ENCODE measurements at regions not wholly inside any gene's neighbourhood (a gene's known extent, or its start where the extent isn't known, plus 50 kb on each side); places are given as distances from the start of the nearest gene placed in this dataset.

GRCh38 chr20:52439375-52439774 is 247.8 kb upstream of the ZFP64 start:
- 100% methylated on average over 2 of the region's 4 CpGs; no CpG with 5 or more reads in 1 of the 2 experiments for WGBS, 2 experiments (ENCODE audit: extremely low coverage in 2 of 2, insufficient read length in 1 of 2)
- Histone ChIP-seq H4K8ac (ENCODE audit: low read depth in 2 of 2, low read length in 2 of 2) (no peak overlapping the region), H3K79me1 (ENCODE audit: low read depth in 1 of 2, low read length in 2 of 2) (no peaks in the 10 kb centered on the region), H3K27ac (ENCODE audit: insufficient read depth, low read length) (no peak overlapping the region), H4K91ac (ENCODE audit: insufficient read depth, low read depth, low read length) (no peak overlapping the region), H2AK5ac (ENCODE audit: low read depth, low read length) (no peak overlapping the region), H3K4ac (ENCODE audit: low read depth, low read length) (no peak overlapping the region), H3K14ac (replicated peaks; ENCODE audit: low read depth, low read length) (no peak overlapping the region), H2BK120ac (ENCODE audit: low read depth, low read length) (no peak overlapping the region), H3K4me3 (ENCODE audit: insufficient read depth, low read depth, low read length) (no peak overlapping the region), H2AFZ (replicated peaks; ENCODE audit: low read length, poor library complexity) (no peak overlapping the region), H3K9me1 (ENCODE audit: insufficient read depth, low read length) (no peaks in the 10 kb centered on the region), H4K5ac (ENCODE audit: low read depth, low read length) (no peak overlapping the region), H2BK5ac (ENCODE audit: low read depth, low read length, poor library complexity, severe bottlenecking) (no peak overlapping the region), H2AK9ac (replicated peaks; ENCODE audit: low read depth, low read length, poor library complexity) (no peak overlapping the region), H4K20me1 (ENCODE audit: insufficient read depth, low read length) (no peaks in the 10 kb centered on the region), H3K9ac (ENCODE audit: low read depth, low read length) (no peak overlapping the region), H3K4me1 (ENCODE audit: control insufficient read depth, insufficient read depth, low read length) (no peaks in the 10 kb centered on the region), H2BK20ac (ENCODE audit: low read depth, low read length) (no peak overlapping the region), H2BK15ac (ENCODE audit: low read depth, low read length) (no peak overlapping the region), H3K23ac (ENCODE audit: low read depth, low read length) (no peak overlapping the region), H3K27me3 (ENCODE audit: control insufficient read depth, insufficient read depth, low read length) (peaks cover 1% of the 10 kb centered on the region), H3K36me3 (ENCODE audit: control insufficient read depth, insufficient read depth, low read length) (no peaks in the 10 kb centered on the region), H3K9me3 (ENCODE audit: control insufficient read depth, insufficient read depth, low read length) (no peaks in the 10 kb centered on the region), H3K18ac (ENCODE audit: low read depth, low read length) (no peak overlapping the region), H3K56ac (ENCODE audit: extremely low read depth, insufficient read depth, low read length) (no peak overlapping the region), H3K4me2 (ENCODE audit: low read depth, low read length) (no peak overlapping the region)
- in situ Hi-C loops (cut with MboI; ENCODE audit: low sequenced_read_pairs) (no loop called here), intact Hi-C loops (cut with micrococcal nuclease) (no loop called here), dilution Hi-C loops (cut with HindIII; ENCODE audit: low sequenced_read_pairs, unreplicated experiment) (no loop called here)
- POLR2A ChIA-PET (ENCODE audit: unreplicated experiment) = no interaction called here
- BruUV-seq (replicated peaks) = no TSS peak
- CTCF ChIA-PET = no interaction called here
- no peak for ATAC-seq (ENCODE audit: low read depth)
- no peak for DNase-seq
- TF ChIP-seq FOS (IDR thresholded peaks at IDR 0.05; ENCODE audit: low read depth, low read length) (no peak), ELK1 (IDR thresholded peaks at IDR 0.05; ENCODE audit: borderline replicate concordance, low read depth, low read length) (no peak), SMC3 (IDR thresholded peaks at IDR 0.05; ENCODE audit: low read depth, low read length) (no peak), RFX5 (IDR thresholded peaks at IDR 0.05; ENCODE audit: low read depth, low read length) (no peak), MAFK (IDR thresholded peaks at IDR 0.05; ENCODE audit: low read depth, low read length) (peak; percentile 99)

Measured in IMR-90 (cell line).